ENCODE measurements at regions not wholly inside any gene's neighbourhood (a gene's known extent, or its start where the extent isn't known, plus 50 kb on each side); places are given as distances from the start of the nearest gene placed in this dataset.

GRCh38 chrX:68934421-68934820 lies 105.6 kb downstream of the EFNB1 start:
- TF ChIP-seq EP300 (IDR thresholded peaks at IDR 0.05; ENCODE audit: borderline replicate concordance in 1 of 2, control insufficient read depth in 1 of 2, low read depth in 2 of 2, low read length in 2 of 2) (no peak), EZH2 (IDR thresholded peaks at IDR 0.05; ENCODE audit: borderline replicate concordance, control insufficient read depth, low read depth, low read length) (no peak), MAX (IDR thresholded peaks at IDR 0.05; ENCODE audit: low read depth, low read length) (no peak), ZNF274 (IDR thresholded peaks at IDR 0.05; ENCODE audit: insufficient read depth, insufficient read length) (no peak), SMC3 (IDR thresholded peaks at IDR 0.05; ENCODE audit: borderline replicate concordance, low read length) (no peak), ETV6 (conservative IDR thresholded peaks at IDR 0.05 in 1 of 2, IDR thresholded peaks at IDR 0.05 in 1 of 2; ENCODE audit: borderline replicate concordance in 1 of 2, low read depth in 1 of 2) (no peak), LARP7 (IDR thresholded peaks at IDR 0.05) (no peak), USF1 (IDR thresholded peaks at IDR 0.05; ENCODE audit: borderline replicate concordance, extremely low read length, insufficient read depth, low read depth, low read length) (no peak)
- TF ChIP-seq, protein P1, sequence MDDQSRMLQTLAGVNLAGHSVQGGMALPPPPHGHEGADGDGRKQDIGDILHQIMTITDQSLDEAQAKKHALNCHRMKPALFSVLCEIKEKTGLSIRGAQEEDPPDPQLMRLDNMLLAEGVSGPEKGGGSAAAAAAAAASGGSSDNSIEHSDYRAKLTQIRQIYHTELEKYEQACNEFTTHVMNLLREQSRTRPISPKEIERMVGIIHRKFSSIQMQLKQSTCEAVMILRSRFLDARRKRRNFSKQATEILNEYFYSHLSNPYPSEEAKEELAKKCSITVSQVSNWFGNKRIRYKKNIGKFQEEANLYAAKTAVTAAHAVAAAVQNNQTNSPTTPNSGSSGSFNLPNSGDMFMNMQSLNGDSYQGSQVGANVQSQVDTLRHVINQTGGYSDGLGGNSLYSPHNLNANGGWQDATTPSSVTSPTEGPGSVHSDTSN (IDR thresholded peaks at IDR 0.05; ENCODE audit: insufficient replicate concordance, low read depth, low read length) = no peak
- TF ChIP-seq, protein P2, sequence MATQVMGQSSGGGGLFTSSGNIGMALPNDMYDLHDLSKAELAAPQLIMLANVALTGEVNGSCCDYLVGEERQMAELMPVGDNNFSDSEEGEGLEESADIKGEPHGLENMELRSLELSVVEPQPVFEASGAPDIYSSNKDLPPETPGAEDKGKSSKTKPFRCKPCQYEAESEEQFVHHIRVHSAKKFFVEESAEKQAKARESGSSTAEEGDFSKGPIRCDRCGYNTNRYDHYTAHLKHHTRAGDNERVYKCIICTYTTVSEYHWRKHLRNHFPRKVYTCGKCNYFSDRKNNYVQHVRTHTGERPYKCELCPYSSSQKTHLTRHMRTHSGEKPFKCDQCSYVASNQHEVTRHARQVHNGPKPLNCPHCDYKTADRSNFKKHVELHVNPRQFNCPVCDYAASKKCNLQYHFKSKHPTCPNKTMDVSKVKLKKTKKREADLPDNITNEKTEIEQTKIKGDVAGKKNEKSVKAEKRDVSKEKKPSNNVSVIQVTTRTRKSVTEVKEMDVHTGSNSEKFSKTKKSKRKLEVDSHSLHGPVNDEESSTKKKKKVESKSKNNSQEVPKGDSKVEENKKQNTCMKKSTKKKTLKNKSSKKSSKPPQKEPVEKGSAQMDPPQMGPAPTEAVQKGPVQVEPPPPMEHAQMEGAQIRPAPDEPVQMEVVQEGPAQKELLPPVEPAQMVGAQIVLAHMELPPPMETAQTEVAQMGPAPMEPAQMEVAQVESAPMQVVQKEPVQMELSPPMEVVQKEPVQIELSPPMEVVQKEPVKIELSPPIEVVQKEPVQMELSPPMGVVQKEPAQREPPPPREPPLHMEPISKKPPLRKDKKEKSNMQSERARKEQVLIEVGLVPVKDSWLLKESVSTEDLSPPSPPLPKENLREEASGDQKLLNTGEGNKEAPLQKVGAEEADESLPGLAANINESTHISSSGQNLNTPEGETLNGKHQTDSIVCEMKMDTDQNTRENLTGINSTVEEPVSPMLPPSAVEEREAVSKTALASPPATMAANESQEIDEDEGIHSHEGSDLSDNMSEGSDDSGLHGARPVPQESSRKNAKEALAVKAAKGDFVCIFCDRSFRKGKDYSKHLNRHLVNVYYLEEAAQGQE (IDR thresholded peaks at IDR 0.05; ENCODE audit: low read depth, low read length) = no peak
- TF ChIP-seq, protein P3, sequence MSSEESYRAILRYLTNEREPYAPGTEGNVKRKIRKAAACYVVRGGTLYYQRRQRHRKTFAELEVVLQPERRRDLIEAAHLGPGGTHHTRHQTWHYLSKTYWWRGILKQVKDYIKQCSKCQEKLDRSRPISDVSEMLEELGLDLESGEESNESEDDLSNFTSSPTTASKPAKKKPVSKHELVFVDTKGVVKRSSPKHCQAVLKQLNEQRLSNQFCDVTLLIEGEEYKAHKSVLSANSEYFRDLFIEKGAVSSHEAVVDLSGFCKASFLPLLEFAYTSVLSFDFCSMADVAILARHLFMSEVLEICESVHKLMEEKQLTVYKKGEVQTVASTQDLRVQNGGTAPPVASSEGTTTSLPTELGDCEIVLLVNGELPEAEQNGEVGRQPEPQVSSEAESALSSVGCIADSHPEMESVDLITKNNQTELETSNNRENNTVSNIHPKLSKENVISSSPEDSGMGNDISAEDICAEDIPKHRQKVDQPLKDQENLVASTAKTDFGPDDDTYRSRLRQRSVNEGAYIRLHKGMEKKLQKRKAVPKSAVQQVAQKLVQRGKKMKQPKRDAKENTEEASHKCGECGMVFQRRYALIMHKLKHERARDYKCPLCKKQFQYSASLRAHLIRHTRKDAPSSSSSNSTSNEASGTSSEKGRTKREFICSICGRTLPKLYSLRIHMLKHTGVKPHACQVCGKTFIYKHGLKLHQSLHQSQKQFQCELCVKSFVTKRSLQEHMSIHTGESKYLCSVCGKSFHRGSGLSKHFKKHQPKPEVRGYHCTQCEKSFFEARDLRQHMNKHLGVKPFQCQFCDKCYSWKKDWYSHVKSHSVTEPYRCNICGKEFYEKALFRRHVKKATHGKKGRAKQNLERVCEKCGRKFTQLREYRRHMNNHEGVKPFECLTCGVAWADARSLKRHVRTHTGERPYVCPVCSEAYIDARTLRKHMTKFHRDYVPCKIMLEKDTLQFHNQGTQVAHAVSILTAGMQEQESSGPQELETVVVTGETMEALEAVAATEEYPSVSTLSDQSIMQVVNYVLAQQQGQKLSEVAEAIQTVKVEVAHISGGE (CRISPR knock-in tag; IDR thresholded peaks at IDR 0.05) = no peak
- TF ChIP-seq, protein P4, sequence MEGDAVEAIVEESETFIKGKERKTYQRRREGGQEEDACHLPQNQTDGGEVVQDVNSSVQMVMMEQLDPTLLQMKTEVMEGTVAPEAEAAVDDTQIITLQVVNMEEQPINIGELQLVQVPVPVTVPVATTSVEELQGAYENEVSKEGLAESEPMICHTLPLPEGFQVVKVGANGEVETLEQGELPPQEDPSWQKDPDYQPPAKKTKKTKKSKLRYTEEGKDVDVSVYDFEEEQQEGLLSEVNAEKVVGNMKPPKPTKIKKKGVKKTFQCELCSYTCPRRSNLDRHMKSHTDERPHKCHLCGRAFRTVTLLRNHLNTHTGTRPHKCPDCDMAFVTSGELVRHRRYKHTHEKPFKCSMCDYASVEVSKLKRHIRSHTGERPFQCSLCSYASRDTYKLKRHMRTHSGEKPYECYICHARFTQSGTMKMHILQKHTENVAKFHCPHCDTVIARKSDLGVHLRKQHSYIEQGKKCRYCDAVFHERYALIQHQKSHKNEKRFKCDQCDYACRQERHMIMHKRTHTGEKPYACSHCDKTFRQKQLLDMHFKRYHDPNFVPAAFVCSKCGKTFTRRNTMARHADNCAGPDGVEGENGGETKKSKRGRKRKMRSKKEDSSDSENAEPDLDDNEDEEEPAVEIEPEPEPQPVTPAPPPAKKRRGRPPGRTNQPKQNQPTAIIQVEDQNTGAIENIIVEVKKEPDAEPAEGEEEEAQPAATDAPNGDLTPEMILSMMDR (IDR thresholded peaks at IDR 0.05 in 2 of 3, conservative IDR thresholded peaks at IDR 0.05 in 1 of 3; ENCODE audit: control insufficient read depth in 2 of 3, extremely low read depth in 1 of 3, insufficient read depth in 1 of 3, low read depth in 3 of 3, low read length in 3 of 3) = no peak

Data from GM12878 (cell line).